T-cell (primary cell): ENCODE measurements at regions not wholly inside any gene's neighbourhood (a gene's known extent, or its start where the extent isn't known, plus 50 kb on each side); places are given as distances from the start of the nearest gene placed in this dataset.

Experiments
- ATAC-seq, 4 experiments: fragments of 200-7000 bp in 3 of 4; fragments of 150-1000 bp in 1 of 4; cut with Tn5 transposase; replicated peaks in 1 of 4; 1 replicate in 3 of 4; 2 replicates in 1 of 4; pipeline ENCODE4 v1.10.0; 2021; ENCODE audit warnings: moderate library complexity in 3 of 4, mild to moderate bottlenecking in 2 of 4, moderate number of reproducible peaks in 1 of 4
- CTCF ChIA-PET, 2 donors: fragments of 300-600 bp; sonication (Branson Sonifier 250); formaldehyde crosslinking; loops; one replicate each; lab custom pipeline; 2022; ENCODE audit warnings: antibody characterized with exemption in 2 of 2; lab: Charles Lee
- POLR2A ChIA-PET, 2 donors: fragments of 300-600 bp; sonication (Branson Sonifier 250); formaldehyde crosslinking; loops; one replicate each; lab custom pipeline; 2022; ENCODE audit warnings: antibody characterized with exemption in 2 of 2; lab: Charles Lee
- DNase-seq, 35 experiments: peaks; one replicate each; pipeline versions ENCODE4 v3.0.0 to v3.0.0-alpha.2; 2013 to 2023
- H3K27ac ChIP-seq: one replicate; pipeline ENCODE4 v1.5.1; 2013; ENCODE audit warnings: low read length
- H3K27me3 ChIP-seq, 2 experiments: replicated peaks in 1 of 2; 1 replicate in 1 of 2; 2 replicates in 1 of 2; pipeline versions ENCODE4 v1.6.1 to v1.7.0; 2013; ENCODE audit warnings: low read length in 1 of 2, mixed read lengths in 1 of 2; ENCODE audit not compliant: control insufficient read depth in 2 of 2, insufficient read depth in 2 of 2; ENCODE audit errors: extremely low read depth in 1 of 2
- H3K36me3 ChIP-seq, 2 donors: 1 replicate in 1 of 2; 2 replicates in 1 of 2; pipeline versions ENCODE4 v1.6.1 to v1.7.0; 2013; ENCODE audit warnings: low read length in 1 of 2; ENCODE audit not compliant: control insufficient read depth in 2 of 2, insufficient read depth in 1 of 2; ENCODE audit errors: extremely low read depth in 1 of 2
- H3K4me1 ChIP-seq, 2 experiments: 1 replicate in 1 of 2; 2 replicates in 1 of 2; pipeline versions ENCODE4 v1.6.1 to v1.7.0; 2013; ENCODE audit warnings: low read length in 2 of 2, mixed read lengths in 1 of 2; ENCODE audit not compliant: insufficient read depth in 2 of 2, control insufficient read depth in 1 of 2; ENCODE audit errors: extremely low read depth in 1 of 2
- H3K4me3 ChIP-seq, 2 donors: 1 replicate in 1 of 2; 2 replicates in 1 of 2; pipeline versions ENCODE4 v1.5.1 to v1.7.0; 2013; ENCODE audit warnings: mild to moderate bottlenecking in 2 of 2, low read length in 1 of 2, moderate library complexity in 1 of 2; ENCODE audit not compliant: control insufficient read depth in 1 of 2; ENCODE audit errors: extremely low read depth in 1 of 2
- H3K9me3 ChIP-seq: 2 replicates; pipeline ENCODE4 v1.7.0; 2013
- H3K27ac Mint-ChIP-seq, 2 donors: one replicate each; pipeline ENCODE4 v1.8.0; 2020 to 2021; ENCODE audit warnings: mild to moderate bottlenecking in 2 of 2, mixed read lengths in 2 of 2
- H3K27me3 Mint-ChIP-seq, 2 donors: one replicate each; pipeline ENCODE4 v1.8.0; 2021 to 2022; ENCODE audit warnings: mixed read lengths in 2 of 2
- H3K36me3 Mint-ChIP-seq: one replicate; pipeline ENCODE4 v1.8.0; 2021; ENCODE audit warnings: mixed read lengths
- H3K4me1 Mint-ChIP-seq, 3 donors: one replicate each; pipeline ENCODE4 v1.8.0; 2020 to 2022; ENCODE audit warnings: mixed read lengths in 3 of 3, mild to moderate bottlenecking in 1 of 3
- H3K4me3 Mint-ChIP-seq, 3 donors: one replicate each; pipeline ENCODE4 v1.8.0; 2020 to 2022; ENCODE audit warnings: mild to moderate bottlenecking in 3 of 3, mixed read lengths in 3 of 3, moderate library complexity in 3 of 3
- H3K9me3 Mint-ChIP-seq, 3 donors: one replicate each; pipeline ENCODE4 v1.8.0; 2020 to 2022; ENCODE audit warnings: mixed read lengths in 3 of 3
- WGBS: methylation state at CpG from one replicate; pipeline ENCODE4 v1.1.5; 2013; ENCODE audit warnings: missing lambda C conversion rate; ENCODE audit not compliant: insufficient coverage; 5-methylcytosine and 5-hydroxymethylcytosine counted together

DNA sequence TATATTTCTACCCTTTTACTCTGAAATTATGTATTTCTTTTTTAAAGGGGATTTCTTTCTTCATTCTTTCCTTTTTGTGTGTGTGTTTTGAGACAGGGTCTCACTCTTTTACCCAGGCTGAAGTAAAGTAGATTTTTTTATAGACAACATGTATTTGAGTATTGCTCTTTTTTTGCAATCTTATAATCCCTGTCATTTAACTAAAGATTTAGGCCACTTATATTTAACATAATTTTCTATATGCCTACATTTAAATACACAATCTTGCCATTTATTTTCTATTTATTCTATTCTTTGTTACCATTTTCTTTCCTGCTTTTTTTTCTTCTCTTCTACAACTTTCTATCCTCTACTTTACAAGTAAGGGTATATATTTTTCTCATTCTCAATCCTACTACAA lies 416.0 kb upstream of the IRX2 start:
- no peak for DNase-seq
- H3K4me1 ChIP-seq = no peaks in the 10 kb centered on the region
- H3K9me3 Mint-ChIP-seq = peaks cover 5 to 29% (median 26%) of the 10 kb centered on the region in 3 donors
- no peak overlapping the region for H3K27ac ChIP-seq
- H3K9me3 ChIP-seq = no peaks in the 10 kb centered on the region
- ChIA-PET POLR2A (no interaction called here), CTCF (no interaction called here)
- H3K27me3 ChIP-seq = no peaks in the 10 kb centered on the region
- H3K36me3 Mint-ChIP-seq = no peaks in the 10 kb centered on the region
- no peak overlapping the region for H3K27ac Mint-ChIP-seq
- no peak overlapping the region for H3K4me3 ChIP-seq
- no peaks in the 10 kb centered on the region for H3K4me1 Mint-ChIP-seq
- no peak for ATAC-seq
- H3K36me3 ChIP-seq = no peaks in the 10 kb centered on the region
- peaks cover 0 to 1% of the 10 kb centered on the region in 2 donors for H3K27me3 Mint-ChIP-seq
- no peak overlapping the region for H3K4me3 Mint-ChIP-seq

DNA sequence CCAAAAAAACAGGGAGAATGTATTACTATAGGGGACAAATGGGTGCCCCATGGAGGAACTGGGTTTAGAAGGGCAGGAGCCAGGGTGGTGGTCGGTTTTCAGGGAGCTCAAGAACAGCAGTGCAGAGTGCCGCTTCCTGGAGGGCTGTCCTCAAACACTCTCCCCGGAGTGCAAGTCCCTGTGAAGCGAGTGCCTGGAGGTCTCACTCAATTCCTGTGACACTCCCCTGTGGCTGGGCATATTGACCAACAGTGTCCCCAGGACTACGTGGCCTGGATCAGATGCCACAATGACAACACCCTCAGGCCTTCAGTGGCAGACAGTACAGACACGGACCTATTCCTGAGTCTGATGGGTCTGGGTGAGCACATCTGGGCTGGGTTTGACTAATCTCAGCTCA lies 412.1 kb upstream of the IRX2 start:
- peaks cover 0 to 9% of the 10 kb centered on the region in 2 donors for H3K27me3 Mint-ChIP-seq
- H3K9me3 ChIP-seq = no peaks in the 10 kb centered on the region
- DNase-seq (no peak), ATAC-seq (no peak)
- no peak overlapping the region for H3K27ac ChIP-seq
- ChIA-PET POLR2A (no interaction called here), CTCF (no interaction called here)
- 53% methylated on average over 6 of the region's 6 CpGs for WGBS
- no peaks in the 10 kb centered on the region for H3K4me1 Mint-ChIP-seq
- no peaks in the 10 kb centered on the region for H3K27me3 ChIP-seq
- H3K9me3 Mint-ChIP-seq = peaks cover 16 to 20% (median 18%) of the 10 kb centered on the region in 3 donors
- no peak overlapping the region for H3K4me3 Mint-ChIP-seq
- H3K4me1 ChIP-seq = no peaks in the 10 kb centered on the region
- no peak overlapping the region for H3K4me3 ChIP-seq
- no peaks in the 10 kb centered on the region for H3K36me3 Mint-ChIP-seq
- no peak overlapping the region for H3K27ac Mint-ChIP-seq
- no peaks in the 10 kb centered on the region for H3K36me3 ChIP-seq

DNA sequence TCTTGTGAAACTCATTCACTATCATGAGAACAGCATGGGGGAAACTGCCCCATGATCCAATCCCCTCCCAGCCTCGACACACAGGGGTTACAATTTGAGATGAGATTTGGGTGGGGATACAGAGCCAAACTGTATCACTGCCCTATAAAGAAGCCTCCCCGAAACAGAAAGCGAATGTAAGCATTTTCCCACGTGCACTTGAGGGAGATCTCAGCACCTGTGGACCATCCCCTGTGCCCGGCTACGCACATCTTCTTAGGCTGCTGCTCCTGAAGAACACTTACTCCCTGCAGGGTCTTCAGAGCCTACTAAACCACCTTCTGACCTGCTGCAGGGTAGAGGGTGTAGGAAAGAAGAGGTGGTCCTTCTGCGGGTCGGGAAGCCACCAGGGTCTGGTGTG lies 410.2 kb upstream of the IRX2 start:
- H3K4me3 Mint-ChIP-seq = no peak overlapping the region
- no peaks in the 10 kb centered on the region for H3K36me3 Mint-ChIP-seq
- CTCF ChIA-PET = no interaction called here

DNA sequence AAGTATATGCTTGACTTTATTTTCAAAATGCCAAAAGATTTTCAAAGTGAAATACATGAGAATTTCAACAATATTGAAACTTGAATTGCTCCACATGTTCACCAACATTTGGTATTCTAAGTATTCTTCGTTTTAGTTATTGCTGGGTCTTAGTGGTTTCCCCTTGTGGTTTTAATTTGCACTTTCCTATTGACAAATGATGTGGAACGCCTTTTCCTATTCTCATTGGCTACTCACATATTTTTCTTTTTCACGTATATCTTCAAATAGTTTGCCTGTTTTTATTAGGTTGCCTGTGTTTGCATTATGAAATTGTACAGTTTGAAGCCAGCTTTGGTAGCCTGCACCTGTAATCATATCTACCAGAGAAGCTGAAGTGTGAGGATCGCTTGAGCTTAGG lies 405.7 kb upstream of the IRX2 start:
- POLR2A ChIA-PET = no interaction called here
- no CpG with 5 or more reads among the region's 4 CpGs for WGBS
- peaks cover 0 to 15% (median 0%) of the 10 kb centered on the region in 3 donors for H3K9me3 Mint-ChIP-seq

More for the DNA sequence above, 410.2 kb upstream of the IRX2 start:
- peaks cover 0 to 9% of the 10 kb centered on the region in 2 donors for H3K27me3 Mint-ChIP-seq
- no peak overlapping the region for H3K4me3 ChIP-seq
- no peaks in the 10 kb centered on the region for H3K9me3 ChIP-seq
- H3K4me1 ChIP-seq = no peaks in the 10 kb centered on the region
- WGBS = no CpG with 5 or more reads among the region's 8 CpGs
- no peaks in the 10 kb centered on the region for H3K36me3 ChIP-seq
- H3K27ac ChIP-seq = no peak overlapping the region
- ATAC-seq = no peak
- no peaks in the 10 kb centered on the region for H3K27me3 ChIP-seq
- no peaks in the 10 kb centered on the region for H3K4me1 Mint-ChIP-seq
- no peak for DNase-seq
- no peak overlapping the region for H3K27ac Mint-ChIP-seq
- POLR2A ChIA-PET = no interaction called here
- peaks cover 4 to 16% (median 7%) of the 10 kb centered on the region in 3 donors for H3K9me3 Mint-ChIP-seq

DNA sequence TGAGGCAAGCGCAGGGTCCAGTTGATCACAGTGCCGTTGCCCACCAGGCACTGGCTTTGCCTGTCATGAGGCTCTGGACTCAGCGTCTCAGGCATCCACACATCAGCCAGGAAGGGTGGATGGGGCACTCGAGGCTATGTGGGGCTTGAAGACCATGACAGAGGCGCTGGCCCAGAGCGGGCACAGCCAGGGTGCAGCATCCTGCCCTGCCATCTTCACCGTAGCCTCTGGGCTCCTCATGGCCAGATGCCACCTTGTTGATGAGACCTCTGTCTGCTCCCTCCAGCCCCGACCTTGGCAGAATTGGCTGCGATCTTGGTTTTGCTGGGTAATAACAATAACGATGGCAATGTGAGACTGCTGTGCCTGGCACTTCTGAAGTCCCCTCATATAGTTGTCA lies 404.2 kb upstream of the IRX2 start:
- Histone ChIP-seq H3K4me1 (no peaks in the 10 kb centered on the region), H3K36me3 (no peaks in the 10 kb centered on the region), H3K27ac (no peak overlapping the region), H3K27me3 (peaks cover 0 to 2% of the 10 kb centered on the region in 2 experiments), H3K9me3 (no peaks in the 10 kb centered on the region), H3K4me3 (no peak overlapping the region)
- H3K4me1 Mint-ChIP-seq = no peaks in the 10 kb centered on the region
- ATAC-seq = no peak
- DNase-seq = no peak
- 84% methylated on average over 10 of the region's 10 CpGs for WGBS
- H3K27me3 Mint-ChIP-seq = peaks cover 0 to 5% of the 10 kb centered on the region in 2 donors
- no peak overlapping the region for H3K4me3 Mint-ChIP-seq
- CTCF ChIA-PET = no interaction called here
- POLR2A ChIA-PET = no interaction called here
- no peak overlapping the region for H3K27ac Mint-ChIP-seq
- no peaks in the 10 kb centered on the region for H3K36me3 Mint-ChIP-seq
- H3K9me3 Mint-ChIP-seq = peaks cover 0 to 19% (median 0%) of the 10 kb centered on the region in 3 donors

More for the DNA sequence above, 405.7 kb upstream of the IRX2 start:
- no peaks in the 10 kb centered on the region for H3K9me3 ChIP-seq
- no peak overlapping the region for H3K4me3 ChIP-seq
- H3K36me3 ChIP-seq = no peaks in the 10 kb centered on the region
- CTCF ChIA-PET = no interaction called here
- Mint-ChIP-seq H3K4me1 (no peaks in the 10 kb centered on the region), H3K4me3 (no peak overlapping the region), H3K36me3 (no peaks in the 10 kb centered on the region), H3K27me3 (peaks cover 0 to 5% of the 10 kb centered on the region in 2 donors), H3K27ac (no peak overlapping the region)
- DNase-seq (no peak), ATAC-seq (no peak)
- no peaks in the 10 kb centered on the region for H3K4me1 ChIP-seq
- H3K27ac ChIP-seq = no peak overlapping the region
- peaks cover 0 to 2% of the 10 kb centered on the region in 2 experiments for H3K27me3 ChIP-seq

DNA sequence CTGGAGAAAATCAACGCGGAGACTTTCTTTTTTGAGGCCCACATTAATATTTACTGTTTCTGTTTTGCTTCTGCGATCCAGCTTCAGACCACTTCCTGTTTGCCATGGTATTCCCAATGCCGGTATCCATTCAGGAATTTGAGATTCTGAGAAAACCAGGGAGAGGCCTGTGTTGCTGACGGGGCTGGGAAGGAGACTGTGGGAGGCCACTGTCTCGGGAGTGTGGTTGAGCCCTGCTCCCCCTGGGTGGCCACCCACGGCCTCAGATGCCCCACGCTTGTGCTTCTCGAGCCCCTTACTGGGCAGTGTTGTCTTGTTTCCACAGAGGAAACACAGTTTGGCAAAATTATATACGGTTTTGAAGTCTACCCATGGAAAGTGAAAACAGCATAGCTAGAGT lies 403.6 kb upstream of the IRX2 start:
- Mint-ChIP-seq H3K9me3 (peaks cover 2 to 15% (median 5%) of the 10 kb centered on the region in 3 donors), H3K4me3 (no peak overlapping the region), H3K27me3 (no peaks in the 10 kb centered on the region), H3K36me3 (no peaks in the 10 kb centered on the region), H3K27ac (no peak overlapping the region), H3K4me1 (no peaks in the 10 kb centered on the region)
- WGBS = 77% methylated on average over 10 of the region's 10 CpGs
- CTCF ChIA-PET = no interaction called here
- ATAC-seq (no peak), DNase-seq (no peak)
- Histone ChIP-seq H3K9me3 (no peaks in the 10 kb centered on the region), H3K4me1 (no peaks in the 10 kb centered on the region), H3K4me3 (no peak overlapping the region), H3K36me3 (no peaks in the 10 kb centered on the region), H3K27ac (no peak overlapping the region), H3K27me3 (peaks cover under 1 to 2% of the 10 kb centered on the region in 2 experiments)
- POLR2A ChIA-PET = no interaction called here

DNA sequence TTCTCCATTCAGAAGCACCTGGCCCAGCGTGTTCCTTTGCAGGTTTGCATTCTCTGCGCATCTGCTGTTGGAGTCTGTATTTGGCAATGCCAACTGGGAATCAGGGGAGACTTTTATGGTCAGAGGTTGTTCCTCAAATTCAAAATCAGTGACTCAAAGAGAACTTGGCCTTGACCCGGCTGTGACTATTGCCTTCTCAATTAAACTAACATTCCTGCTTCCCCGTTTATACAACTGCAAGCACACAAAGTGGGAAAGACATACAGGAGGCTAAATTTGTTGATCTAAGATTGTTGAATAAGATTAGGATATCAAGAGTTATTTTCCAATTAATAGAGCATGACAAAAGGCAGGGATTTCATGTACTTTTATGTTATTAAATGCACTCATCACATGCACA lies 402.4 kb upstream of the IRX2 start:
- peaks cover 0 to 7% of the 10 kb centered on the region in 2 donors for H3K27me3 Mint-ChIP-seq
- no peaks in the 10 kb centered on the region for H3K36me3 Mint-ChIP-seq
- H3K27ac Mint-ChIP-seq = no peak overlapping the region
- peaks cover 2 to 15% (median 5%) of the 10 kb centered on the region in 3 donors for H3K9me3 Mint-ChIP-seq
- Histone ChIP-seq H3K9me3 (no peaks in the 10 kb centered on the region), H3K36me3 (no peaks in the 10 kb centered on the region), H3K4me3 (no peak overlapping the region), H3K4me1 (no peaks in the 10 kb centered on the region), H3K27me3 (peaks cover 2% of the 10 kb centered on the region in 2 experiments), H3K27ac (no peak overlapping the region)
- no peak for DNase-seq
- POLR2A ChIA-PET = no interaction called here
- 67% methylated on average over 1 of the region's 4 CpGs for WGBS
- H3K4me3 Mint-ChIP-seq = no peak overlapping the region
- ATAC-seq = no peak
- CTCF ChIA-PET = no interaction called here
- no peaks in the 10 kb centered on the region for H3K4me1 Mint-ChIP-seq
